ENCODE measurements at regions not wholly inside any gene's neighbourhood (a gene's known extent, or its start where the extent isn't known, plus 50 kb on each side); places are given as distances from the start of the nearest gene placed in this dataset.

- Histone ChIP-seq H3K27ac (no peak overlapping the region), H3K9ac (ENCODE audit: insufficient read length) (no peak overlapping the region), H3K36me3 (ENCODE audit: insufficient read depth, low read length) (no peaks in the 10 kb centered on the region), H3K4me3 (no peak overlapping the region), H3K9me3 (ENCODE audit: low read depth, low read length) (no peaks in the 10 kb centered on the region)
- DNase-seq (ENCODE audit: low read depth, low spot score), result no peak
- no peak for TF ChIP-seq EZH2 (IDR thresholded peaks at IDR 0.05)
- TF ChIP-seq POLR2AphosphoS5 (IDR thresholded peaks at IDR 0.05; ENCODE audit: borderline replicate concordance, low read depth, low read length), result no peak
Measured at GRCh38 chr9:19510907-19511306, 102.1 kb downstream of the ACER2 start.

All from SK-N-MC (cell line).